IMR-90 (cell line): ENCODE measurements at regions not wholly inside any gene's neighbourhood (a gene's known extent, or its start where the extent isn't known, plus 50 kb on each side); places are given as distances from the start of the nearest gene placed in this dataset.
"Not testable (repeated sequence)": the region's sequence is repeated elsewhere in the genome, so short reads cannot be mapped to it uniquely, and the experiment has no call there.

Source experiments
- ATAC-seq: fragments of 200-7000 bp; cut with Tn5 transposase; 2 replicates; pipeline ENCODE4 v1.9.1; 2020; ENCODE audit warnings: low read depth, mild to moderate bottlenecking, moderate library complexity
- BruUV-seq: library from RNA; stranded (reverse); fragments of 400-500 nt; replicated peaks from 2 replicates; lab custom pipeline; 2021; lab: Mats Ljungman, UMichigan
- CTCF ChIA-PET: fragments of 300-600 bp; formaldehyde crosslinking; extraction: SDS; loops from one replicate; lab custom pipeline; 2021; ENCODE audit warnings: antibody characterized with exemption; lab: Yijun Ruan, JAX
- POLR2A ChIA-PET: fragments of 300-600 bp; sonication (Branson Sonifier 250); formaldehyde crosslinking; loops from one replicate; lab custom pipeline; 2022; ENCODE audit warnings: antibody characterized with exemption; ENCODE audit not compliant: unreplicated experiment; lab: Charles Lee
- DNase-seq: peaks from one replicate; pipeline ENCODE4 v3.0.0; 2013
- H2AFZ ChIP-seq: replicated peaks from 2 replicates; pipeline ENCODE3; 2013; ENCODE audit warnings: low read length, mild to moderate bottlenecking; ENCODE audit not compliant: poor library complexity
- H2AK5ac ChIP-seq: 2 replicates; pipeline ENCODE4 v1.6.1; 2013; ENCODE audit warnings: low read depth, low read length, inconsistent platforms
- H2AK9ac ChIP-seq: replicated peaks from 2 replicates; pipeline ENCODE3; 2013; ENCODE audit warnings: mild to moderate bottlenecking, low read depth, low read length, moderate library complexity; ENCODE audit not compliant: poor library complexity
- H2BK120ac ChIP-seq: 2 replicates; pipeline ENCODE4 v1.6.1; 2013; ENCODE audit warnings: low read depth, low read length, inconsistent platforms
- H2BK15ac ChIP-seq: 3 replicates; pipeline ENCODE4 v1.6.1; 2013; ENCODE audit warnings: low read depth, low read length, inconsistent platforms
- H2BK20ac ChIP-seq: 2 replicates; pipeline ENCODE4 v1.6.1; 2013; ENCODE audit warnings: low read depth, mild to moderate bottlenecking, inconsistent platforms, low read length, moderate library complexity
- H2BK5ac ChIP-seq: 2 replicates; pipeline ENCODE4 v1.6.1; 2013; ENCODE audit warnings: mild to moderate bottlenecking, low read depth, low read length, inconsistent platforms; ENCODE audit not compliant: poor library complexity, severe bottlenecking
- H3K14ac ChIP-seq: replicated peaks from 2 replicates; pipeline ENCODE4 v1.6.1; 2013; ENCODE audit warnings: low read depth, low read length, inconsistent platforms
- H3K18ac ChIP-seq: 2 replicates; pipeline ENCODE4 v1.6.1; 2013; ENCODE audit warnings: low read depth, low read length, control low read depth
- H3K23ac ChIP-seq: 2 replicates; pipeline ENCODE4 v1.6.1; 2013; ENCODE audit warnings: low read depth, low read length, inconsistent platforms
- H3K27ac ChIP-seq: 2 replicates; pipeline ENCODE4 v1.5.1; 2013; ENCODE audit warnings: mild to moderate bottlenecking, control low read depth, low read length; ENCODE audit not compliant: insufficient read depth
- H3K27me3 ChIP-seq: 2 replicates; pipeline ENCODE4 v1.6.1; 2013; ENCODE audit warnings: low read length; ENCODE audit not compliant: control insufficient read depth, insufficient read depth
- H3K36me3 ChIP-seq: 2 replicates; pipeline ENCODE4 v1.6.1; 2013; ENCODE audit warnings: low read length, mixed read lengths; ENCODE audit not compliant: control insufficient read depth, insufficient read depth
- H3K4ac ChIP-seq: 2 replicates; pipeline ENCODE4 v1.6.1; 2013; ENCODE audit warnings: low read depth, low read length, inconsistent platforms
- H3K4me1 ChIP-seq: 2 replicates; pipeline ENCODE4 v1.6.1; 2013; ENCODE audit warnings: low read length, mixed read lengths; ENCODE audit not compliant: control insufficient read depth, insufficient read depth
- H3K4me2 ChIP-seq: 2 replicates; pipeline ENCODE4 v1.6.1; 2013; ENCODE audit warnings: low read depth, mild to moderate bottlenecking, control low read depth, low read length, moderate library complexity
- H3K4me3 ChIP-seq: 2 replicates; pipeline ENCODE4 v1.5.1; 2013; ENCODE audit warnings: low read depth, mild to moderate bottlenecking, control low read depth, low read length, moderate library complexity; ENCODE audit not compliant: insufficient read depth
- H3K56ac ChIP-seq: 2 replicates; pipeline ENCODE4 v1.6.1; 2013; ENCODE audit warnings: low read length, inconsistent platforms; ENCODE audit not compliant: insufficient read depth; ENCODE audit errors: extremely low read depth
- H3K79me1 ChIP-seq, 2 experiments: 2 replicates each; pipeline ENCODE4 v1.6.1; 2013; ENCODE audit warnings: low read length in 2 of 2, inconsistent platforms in 1 of 2, low read depth in 1 of 2
- H3K9ac ChIP-seq: 2 replicates; pipeline ENCODE4 v1.6.1; 2013; ENCODE audit warnings: low read depth, low read length, control low read depth
- H3K9me1 ChIP-seq: 2 replicates; pipeline ENCODE4 v1.6.1; 2013; ENCODE audit warnings: low read length, inconsistent platforms; ENCODE audit not compliant: insufficient read depth
- H3K9me3 ChIP-seq: 2 replicates; pipeline ENCODE4 v1.6.1; 2013; ENCODE audit warnings: low read length; ENCODE audit not compliant: control insufficient read depth, insufficient read depth
- H4K20me1 ChIP-seq: 2 replicates; pipeline ENCODE4 v1.6.1; 2013; ENCODE audit warnings: low read length, inconsistent platforms; ENCODE audit not compliant: insufficient read depth
- H4K5ac ChIP-seq: 2 replicates; pipeline ENCODE4 v1.6.1; 2013; ENCODE audit warnings: mild to moderate bottlenecking, low read depth, low read length, control low read depth
- H4K8ac ChIP-seq, 2 experiments: 2 replicates each; pipeline ENCODE4 v1.6.1; 2013; ENCODE audit warnings: low read depth in 2 of 2, low read length in 2 of 2, control low read depth in 1 of 2, inconsistent platforms in 1 of 2
- H4K91ac ChIP-seq: 2 replicates; pipeline ENCODE4 v1.6.1; 2013; ENCODE audit warnings: low read depth, low read length, inconsistent platforms; ENCODE audit not compliant: insufficient read depth
- WGBS, 2 experiments: methylation state at CpG; one replicate each; pipeline versions ENCODE4 v1.1.5 to v1.1.7; 2013; ENCODE audit warnings: missing lambda C conversion rate in 2 of 2; ENCODE audit not compliant: insufficient read length in 1 of 2; ENCODE audit errors: extremely low coverage in 2 of 2; 5-methylcytosine and 5-hydroxymethylcytosine counted together
- dilution Hi-C: fragments of 300-500 bp; cut with HindIII; formaldehyde crosslinking; loops from one replicate; pipeline ENCODE4 v1.14.3; 2018; ENCODE audit warnings: low sequenced_read_pairs; ENCODE audit not compliant: unreplicated experiment
- in situ Hi-C: fragments of 300-500 bp; cut with MboI; formaldehyde crosslinking; loops from 3 replicates; pipeline ENCODE4 v1.14.3; 2019; ENCODE audit warnings: low sequenced_read_pairs, inconsistent platforms, mixed read lengths
- intact Hi-C: fragments of 100-400 bp; cut with micrococcal nuclease; formaldehyde crosslinking; loops from 2 replicates; pipeline ENCODE4 v1.10.0; 2022

GRCh38 chr17:34471278-34471677 is 108.1 kb upstream of the TMEM132E start:
- H3K36me3 ChIP-seq, H2BK5ac ChIP-seq, H3K4me3 ChIP-seq, H3K9me1 ChIP-seq, H3K79me1 ChIP-seq, BruUV-seq, H3K27me3 ChIP-seq, H3K4ac ChIP-seq, POLR2A ChIA-PET, H2BK120ac ChIP-seq, H4K20me1 ChIP-seq, H3K18ac ChIP-seq, H4K5ac ChIP-seq, H3K56ac ChIP-seq, H4K8ac ChIP-seq, intact Hi-C loops, H3K4me1 ChIP-seq, H3K4me2 ChIP-seq, ATAC-seq, H3K23ac ChIP-seq, in situ Hi-C loops, H4K91ac ChIP-seq, H2AK5ac ChIP-seq, CTCF ChIA-PET, H2AFZ ChIP-seq, H3K27ac ChIP-seq, H2BK15ac ChIP-seq, H3K9me3 ChIP-seq, DNase-seq, H2AK9ac ChIP-seq, H3K14ac ChIP-seq, H3K9ac ChIP-seq, dilution Hi-C loops, H2BK20ac ChIP-seq: not testable (repeated sequence)
- WGBS, 2 experiments, result no CpG with 5 or more reads among the region's 4 CpGs
